Brain microvascular endothelial cell (primary cell): ENCODE measurements at regions not wholly inside any gene's neighbourhood (a gene's known extent, or its start where the extent isn't known, plus 50 kb on each side); places are given as distances from the start of the nearest gene placed in this dataset.

Experiments
- DNase-seq: peaks from one replicate; pipeline ENCODE4 v3.0.0-alpha.2; 2020
- H3K27ac ChIP-seq: fragments of 250-450 bp; sonication (Bioruptor Pico); 2 replicates; pipeline ENCODE4 v1.5.1; 2020; ENCODE audit warnings: mild to moderate bottlenecking, moderate library complexity
- H3K27me3 ChIP-seq: fragments of 250-450 bp; sonication (Bioruptor Pico); replicated peaks from 2 replicates; pipeline ENCODE4 v1.5.1; 2020; ENCODE audit warnings: mild to moderate bottlenecking
- H3K36me3 ChIP-seq: fragments of 250-450 bp; sonication (Bioruptor Pico); replicated peaks from 2 replicates; pipeline ENCODE4 v1.5.1; 2020; ENCODE audit warnings: mild to moderate bottlenecking
- H3K4me3 ChIP-seq: 2 replicates; pipeline ENCODE4 v1.5.1; 2011; ENCODE audit warnings: low read depth, mild to moderate bottlenecking, control low read depth, low read length, moderate library complexity
- CTCF ChIP-seq: IDR thresholded peaks from 2 replicates; pipeline ENCODE4 v1.5.1; 2011; ENCODE audit warnings: low read depth, mild to moderate bottlenecking, moderate library complexity, low read length, control low read depth, inconsistent platforms; ENCODE audit errors: missing control alignments
- in situ Hi-C: cut with HindIII; loops from 2 replicates; pipeline ENCODE4 v1.10.0; 2017; ENCODE audit warnings: low sequenced_read_pairs, low pct_ligation_motif_present

- no peak overlapping the region for H3K27ac ChIP-seq
- H3K27me3 ChIP-seq: no peaks in the 10 kb centered on the region
- no peak overlapping the region for H3K4me3 ChIP-seq
- in situ Hi-C loops: no loop called here
- no peaks in the 10 kb centered on the region for H3K36me3 ChIP-seq
- no peak for TF ChIP-seq CTCF
- DNase-seq: no peak
Observed at GRCh38 chr10:10271639-10272192, 746.0 kb upstream of the CELF2 start.

- TF ChIP-seq CTCF: no peak
- DNase-seq: no peak
- Histone ChIP-seq H3K4me3 (no peak overlapping the region), H3K27ac (no peak overlapping the region), H3K27me3 (no peaks in the 10 kb centered on the region), H3K36me3 (no peaks in the 10 kb centered on the region)
- in situ Hi-C loops: no loop called here
Observed at GRCh38 chr10:10273661-10274060, 744.0 kb upstream of the CELF2 start.

GRCh38 chr10:10279906-10280305, 737.8 kb upstream of the CELF2 start:
- DNase-seq: no peak
- no peaks in the 10 kb centered on the region for H3K36me3 ChIP-seq
- TF ChIP-seq CTCF: no peak
- H3K27ac ChIP-seq: no peak overlapping the region
- no peak overlapping the region for H3K4me3 ChIP-seq
- no peaks in the 10 kb centered on the region for H3K27me3 ChIP-seq
- in situ Hi-C loops: no loop called here

GRCh38 chr10:10292501-10292900, 725.2 kb upstream of the CELF2 start:
- in situ Hi-C loops: no loop called here
- Histone ChIP-seq H3K27ac (no peak overlapping the region), H3K27me3 (no peaks in the 10 kb centered on the region), H3K36me3 (no peaks in the 10 kb centered on the region), H3K4me3 (no peak overlapping the region)
- no peak for DNase-seq
- no peak for TF ChIP-seq CTCF

GRCh38 chr10:10293041-10293440, 724.6 kb upstream of the CELF2 start:
- H3K27me3 ChIP-seq: no peaks in the 10 kb centered on the region
- no peak for DNase-seq
- in situ Hi-C loops: no loop called here
- no peak overlapping the region for H3K27ac ChIP-seq
- no peak for TF ChIP-seq CTCF
- H3K36me3 ChIP-seq: no peaks in the 10 kb centered on the region
- no peak overlapping the region for H3K4me3 ChIP-seq

GRCh38 chr10:10293481-10293951, 724.2 kb upstream of the CELF2 start:
- Histone ChIP-seq H3K36me3 (no peaks in the 10 kb centered on the region), H3K4me3 (no peak overlapping the region), H3K27ac (no peak overlapping the region), H3K27me3 (no peaks in the 10 kb centered on the region)
- TF ChIP-seq CTCF: no peak
- in situ Hi-C loops: no loop called here
- peak; percentile 1 for DNase-seq
